ENCODE measurements at regions not wholly inside any gene's neighbourhood (a gene's known extent, or its start where the extent isn't known, plus 50 kb on each side); places are given as distances from the start of the nearest gene placed in this dataset.
"Not testable (repeated sequence)": the region's sequence is repeated elsewhere in the genome, so short reads cannot be mapped to it uniquely, and the experiment has no call there.

GRCh38 chr16:64276646-64277045 lies 845.2 kb downstream of the CDH11 start:
- no peak for TF ChIP-seq CTCF (IDR thresholded peaks at IDR 0.05)
- no peaks in the 10 kb centered on the region for H3K27me3 ChIP-seq (replicated peaks; ENCODE audit: insufficient read depth)

DNA sequence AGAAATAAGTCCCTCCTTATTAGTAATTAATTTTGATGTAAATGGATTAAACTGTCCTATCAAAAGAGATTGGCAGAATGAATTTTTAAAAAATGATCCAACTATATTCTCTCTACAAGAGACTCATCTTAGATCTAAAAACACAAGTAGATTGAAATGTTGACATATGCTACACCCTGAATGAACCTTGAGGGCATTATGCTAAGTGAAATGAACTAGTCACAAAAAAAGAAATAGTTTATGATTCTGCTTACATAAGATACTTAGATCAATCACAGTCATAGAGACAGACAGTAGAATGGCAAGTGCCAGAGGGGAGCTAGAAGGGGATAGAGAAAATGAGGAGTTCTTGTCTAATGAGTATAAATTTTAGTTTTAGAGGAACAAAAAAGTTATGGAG lies 849.8 kb downstream of the CDH11 start:
- H3K4me3 ChIP-seq, result no peak overlapping the region
- H3K9me3 ChIP-seq, result no peaks in the 10 kb centered on the region
- DNase-seq (ENCODE audit: low spot score) (no peak), ATAC-seq (ENCODE audit: insufficient number of reproducible peaks, low FRiP score, low read depth) (no peak)
- H3K27me3 ChIP-seq (replicated peaks; ENCODE audit: insufficient read depth), result no peaks in the 10 kb centered on the region
- no peak for TF ChIP-seq CTCF (IDR thresholded peaks at IDR 0.05)
- no peak overlapping the region for H3K27ac ChIP-seq
- H3K36me3 ChIP-seq, result no peaks in the 10 kb centered on the region
- no peaks in the 10 kb centered on the region for H3K4me1 ChIP-seq (ENCODE audit: control insufficient read depth in 1 of 2, low read depth in 2 of 2)

More at GRCh38 chr16:64276646-64277045, 845.2 kb downstream of the CDH11 start:
- ATAC-seq (ENCODE audit: insufficient number of reproducible peaks, low FRiP score, low read depth) (no peak), DNase-seq (ENCODE audit: low spot score) (no peak)
- H3K27ac ChIP-seq, result no peak overlapping the region
- no peaks in the 10 kb centered on the region for H3K4me1 ChIP-seq (ENCODE audit: control insufficient read depth in 1 of 2, low read depth in 2 of 2)
- H3K4me3 ChIP-seq, result no peak overlapping the region
- no peaks in the 10 kb centered on the region for H3K36me3 ChIP-seq
- H3K9me3 ChIP-seq, result no peaks in the 10 kb centered on the region

DNA sequence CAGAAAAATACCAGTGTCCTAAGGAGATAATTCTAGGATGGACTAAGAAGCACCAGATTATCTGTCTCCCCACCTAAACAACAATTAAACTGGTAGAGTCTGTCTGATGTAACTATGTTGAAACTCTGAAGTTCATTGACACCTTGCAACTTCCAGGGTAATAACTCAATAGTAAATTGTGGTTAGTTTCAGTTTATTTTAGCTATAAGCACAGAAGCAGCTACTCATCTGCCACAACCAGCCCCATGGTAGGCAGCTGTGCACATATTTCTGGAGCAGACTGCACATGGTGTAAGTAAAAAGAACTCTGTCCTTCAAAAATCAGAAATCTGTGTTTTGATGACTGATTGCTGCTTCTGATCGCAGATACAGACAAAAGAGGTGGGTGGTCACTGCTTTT lies 852.1 kb downstream of the CDH11 start:
- Histone ChIP-seq H3K4me1 (ENCODE audit: control insufficient read depth in 1 of 2, low read depth in 2 of 2) (no peaks in the 10 kb centered on the region), H3K36me3 (no peaks in the 10 kb centered on the region), H3K9me3 (no peaks in the 10 kb centered on the region), H3K27me3 (replicated peaks; ENCODE audit: insufficient read depth) (no peaks in the 10 kb centered on the region), H3K27ac (no peak overlapping the region), H3K4me3 (no peak overlapping the region)
- ATAC-seq (ENCODE audit: insufficient number of reproducible peaks, low FRiP score, low read depth) (no peak), DNase-seq (ENCODE audit: low spot score) (no peak)
- no peak for TF ChIP-seq CTCF (IDR thresholded peaks at IDR 0.05)

GRCh38 chr16:64265756-64266155 lies 856.1 kb downstream of the CDH11 start:
- Histone ChIP-seq H3K9me3 (no peaks in the 10 kb centered on the region), H3K4me3 (no peak overlapping the region), H3K4me1 (ENCODE audit: control insufficient read depth in 1 of 2, low read depth in 2 of 2) (no peaks in the 10 kb centered on the region), H3K27me3 (replicated peaks; ENCODE audit: insufficient read depth) (no peaks in the 10 kb centered on the region), H3K27ac (no peak overlapping the region), H3K36me3 (no peaks in the 10 kb centered on the region)
- no peak for DNase-seq (ENCODE audit: low spot score)
- TF ChIP-seq CTCF (IDR thresholded peaks at IDR 0.05), result no peak
- ATAC-seq (ENCODE audit: insufficient number of reproducible peaks, low FRiP score, low read depth), result no peak

- ATAC-seq (ENCODE audit: insufficient number of reproducible peaks, low FRiP score, low read depth); H3K4me3 ChIP-seq; H3K27me3 ChIP-seq (replicated peaks; ENCODE audit: insufficient read depth); H3K36me3 ChIP-seq; H3K4me1 ChIP-seq (ENCODE audit: control insufficient read depth in 1 of 2, low read depth in 2 of 2); DNase-seq (ENCODE audit: low spot score); H3K27ac ChIP-seq; H3K9me3 ChIP-seq: not testable (repeated sequence)
Observed at GRCh38 chr16:64260631-64261401, 861.0 kb downstream of the CDH11 start.
